ENCODE measurements at regions not wholly inside any gene's neighbourhood (a gene's known extent, or its start where the extent isn't known, plus 50 kb on each side); places are given as distances from the start of the nearest gene placed in this dataset.

- TF ChIP-seq CTCF (conservative IDR thresholded peaks at IDR 0.05 in 1 of 2, IDR thresholded peaks at IDR 0.05 in 1 of 2; ENCODE audit: extremely low read depth in 1 of 2, insufficient read depth in 1 of 2, low read depth in 1 of 2, low read length in 2 of 2), result no peak
- TF ChIP-seq EZH2 (IDR thresholded peaks at IDR 0.05; ENCODE audit: borderline replicate concordance, low read length), result no peak
Observed at GRCh38 chr11:87462171-87462570, 424.4 kb downstream of the TMEM135 start.

Measured in mammary epithelial cell (primary cell).